ENCODE measurements at regions not wholly inside any gene's neighbourhood (a gene's known extent, or its start where the extent isn't known, plus 50 kb on each side); places are given as distances from the start of the nearest gene placed in this dataset.

DNA sequence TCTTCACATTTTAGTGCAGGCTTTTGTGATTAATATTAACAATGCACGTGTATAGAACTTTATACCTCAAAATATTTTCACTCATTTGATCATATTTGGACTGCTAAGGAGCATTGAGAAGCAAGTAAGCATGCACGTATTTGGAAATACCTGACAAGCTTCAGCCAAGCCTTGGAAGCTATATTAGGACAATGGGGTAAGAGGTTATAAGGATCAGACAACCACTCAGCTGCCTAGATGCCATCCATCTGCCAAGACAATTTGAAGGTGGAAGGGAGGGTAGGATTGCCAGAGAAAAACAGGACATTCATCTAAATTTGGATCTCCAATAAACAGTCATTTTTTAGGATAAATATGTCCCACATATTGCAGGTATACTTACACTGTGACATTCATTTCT is 394.9 kb upstream of the CFAP20DC start:
- no peak for TF ChIP-seq POLR2AphosphoS5 (IDR thresholded peaks at IDR 0.05; ENCODE audit: low read depth, low read length)
- no peak for TF ChIP-seq FOXP2 (optimal IDR thresholded peaks at IDR 0.05; ENCODE audit: borderline replicate concordance, extremely low read depth, extremely low read length, insufficient read depth)
- TF ChIP-seq, protein P1, sequence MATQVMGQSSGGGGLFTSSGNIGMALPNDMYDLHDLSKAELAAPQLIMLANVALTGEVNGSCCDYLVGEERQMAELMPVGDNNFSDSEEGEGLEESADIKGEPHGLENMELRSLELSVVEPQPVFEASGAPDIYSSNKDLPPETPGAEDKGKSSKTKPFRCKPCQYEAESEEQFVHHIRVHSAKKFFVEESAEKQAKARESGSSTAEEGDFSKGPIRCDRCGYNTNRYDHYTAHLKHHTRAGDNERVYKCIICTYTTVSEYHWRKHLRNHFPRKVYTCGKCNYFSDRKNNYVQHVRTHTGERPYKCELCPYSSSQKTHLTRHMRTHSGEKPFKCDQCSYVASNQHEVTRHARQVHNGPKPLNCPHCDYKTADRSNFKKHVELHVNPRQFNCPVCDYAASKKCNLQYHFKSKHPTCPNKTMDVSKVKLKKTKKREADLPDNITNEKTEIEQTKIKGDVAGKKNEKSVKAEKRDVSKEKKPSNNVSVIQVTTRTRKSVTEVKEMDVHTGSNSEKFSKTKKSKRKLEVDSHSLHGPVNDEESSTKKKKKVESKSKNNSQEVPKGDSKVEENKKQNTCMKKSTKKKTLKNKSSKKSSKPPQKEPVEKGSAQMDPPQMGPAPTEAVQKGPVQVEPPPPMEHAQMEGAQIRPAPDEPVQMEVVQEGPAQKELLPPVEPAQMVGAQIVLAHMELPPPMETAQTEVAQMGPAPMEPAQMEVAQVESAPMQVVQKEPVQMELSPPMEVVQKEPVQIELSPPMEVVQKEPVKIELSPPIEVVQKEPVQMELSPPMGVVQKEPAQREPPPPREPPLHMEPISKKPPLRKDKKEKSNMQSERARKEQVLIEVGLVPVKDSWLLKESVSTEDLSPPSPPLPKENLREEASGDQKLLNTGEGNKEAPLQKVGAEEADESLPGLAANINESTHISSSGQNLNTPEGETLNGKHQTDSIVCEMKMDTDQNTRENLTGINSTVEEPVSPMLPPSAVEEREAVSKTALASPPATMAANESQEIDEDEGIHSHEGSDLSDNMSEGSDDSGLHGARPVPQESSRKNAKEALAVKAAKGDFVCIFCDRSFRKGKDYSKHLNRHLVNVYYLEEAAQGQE (IDR thresholded peaks at IDR 0.05; ENCODE audit: insufficient read depth in 1 of 2, low read depth in 2 of 2, low read length in 2 of 2) = no peak
